Dermis microvascular lymphatic vessel endothelial cell (primary cell): ENCODE measurements at regions not wholly inside any gene's neighbourhood (a gene's known extent, or its start where the extent isn't known, plus 50 kb on each side); places are given as distances from the start of the nearest gene placed in this dataset.

Experiments
- DNase-seq, 2 donors: peaks; one replicate each; pipeline versions ENCODE4 v3.0.0 to v3.0.0-alpha.2; 2010; ENCODE audit warnings: low read depth in 2 of 2

- no peak for DNase-seq
These were observed 1672.3 kb downstream of the ARAP2 start for GRCh38 chr4:34572026-34572425.

- no peak for DNase-seq
These were observed 1629.0 kb downstream of the ARAP2 start for GRCh38 chr4:34615315-34615714.

GRCh38 chr4:34619531-34620162 lies 1624.7 kb downstream of the ARAP2 start:
- no peak for DNase-seq

GRCh38 chr4:34628471-34628870 lies 1615.8 kb downstream of the ARAP2 start:
- DNase-seq: no peak

- no peak for DNase-seq
These were observed 1614.9 kb downstream of the ARAP2 start for GRCh38 chr4:34629451-34629850.

GRCh38 chr4:34633241-34633640 lies 1611.1 kb downstream of the ARAP2 start:
- DNase-seq: no peak

GRCh38 chr4:34636623-34637022 lies 1607.7 kb downstream of the ARAP2 start:
- DNase-seq: no peak

GRCh38 chr4:34643476-34643875 lies 1600.8 kb downstream of the ARAP2 start:
- no peak for DNase-seq

GRCh38 chr4:34644579-34645115 lies 1599.7 kb downstream of the ARAP2 start:
- DNase-seq: no peak

GRCh38 chr4:34649716-34650115 lies 1594.6 kb downstream of the ARAP2 start:
- DNase-seq: no peak

- DNase-seq: no peak
These were observed 1580.3 kb downstream of the ARAP2 start for GRCh38 chr4:34664051-34664450.

GRCh38 chr4:34676400-34676799 lies 1567.9 kb downstream of the ARAP2 start:
- DNase-seq: no peak

GRCh38 chr4:34678431-34678830 lies 1565.9 kb downstream of the ARAP2 start:
- no peak for DNase-seq

- no peak for DNase-seq
These were observed 1565.1 kb downstream of the ARAP2 start for GRCh38 chr4:34679228-34679627.

GRCh38 chr4:34709564-34709963 lies 1534.8 kb downstream of the ARAP2 start:
- no peak for DNase-seq

GRCh38 chr4:34718576-34719245 lies 1525.6 kb downstream of the ARAP2 start:
- no peak for DNase-seq

- DNase-seq: peak in 1 of 2 donors; percentile 3
These were observed 1523.7 kb downstream of the ARAP2 start for GRCh38 chr4:34720571-34720970.

- DNase-seq: no peak
These were observed 1522.5 kb downstream of the ARAP2 start for GRCh38 chr4:34721835-34722234.

- DNase-seq: no peak
These were observed 1520.7 kb downstream of the ARAP2 start for GRCh38 chr4:34723605-34724004.

GRCh38 chr4:34724491-34724890 lies 1519.8 kb downstream of the ARAP2 start:
- DNase-seq: no peak

GRCh38 chr4:34731070-34731469 lies 1513.2 kb downstream of the ARAP2 start:
- DNase-seq: no peak

GRCh38 chr4:34732176-34732950 lies 1512.0 kb downstream of the ARAP2 start:
- DNase-seq: no peak
